GM18858 (cell line): ENCODE measurements at regions not wholly inside any gene's neighbourhood (a gene's known extent, or its start where the extent isn't known, plus 50 kb on each side); places are given as distances from the start of the nearest gene placed in this dataset.

Source experiments
- ATAC-seq: cut with Tn5 transposase; IDR thresholded peaks from one replicate; pipeline ENCODE4 v1.9.1; 2021; ENCODE audit not compliant: unreplicated experiment

DNA sequence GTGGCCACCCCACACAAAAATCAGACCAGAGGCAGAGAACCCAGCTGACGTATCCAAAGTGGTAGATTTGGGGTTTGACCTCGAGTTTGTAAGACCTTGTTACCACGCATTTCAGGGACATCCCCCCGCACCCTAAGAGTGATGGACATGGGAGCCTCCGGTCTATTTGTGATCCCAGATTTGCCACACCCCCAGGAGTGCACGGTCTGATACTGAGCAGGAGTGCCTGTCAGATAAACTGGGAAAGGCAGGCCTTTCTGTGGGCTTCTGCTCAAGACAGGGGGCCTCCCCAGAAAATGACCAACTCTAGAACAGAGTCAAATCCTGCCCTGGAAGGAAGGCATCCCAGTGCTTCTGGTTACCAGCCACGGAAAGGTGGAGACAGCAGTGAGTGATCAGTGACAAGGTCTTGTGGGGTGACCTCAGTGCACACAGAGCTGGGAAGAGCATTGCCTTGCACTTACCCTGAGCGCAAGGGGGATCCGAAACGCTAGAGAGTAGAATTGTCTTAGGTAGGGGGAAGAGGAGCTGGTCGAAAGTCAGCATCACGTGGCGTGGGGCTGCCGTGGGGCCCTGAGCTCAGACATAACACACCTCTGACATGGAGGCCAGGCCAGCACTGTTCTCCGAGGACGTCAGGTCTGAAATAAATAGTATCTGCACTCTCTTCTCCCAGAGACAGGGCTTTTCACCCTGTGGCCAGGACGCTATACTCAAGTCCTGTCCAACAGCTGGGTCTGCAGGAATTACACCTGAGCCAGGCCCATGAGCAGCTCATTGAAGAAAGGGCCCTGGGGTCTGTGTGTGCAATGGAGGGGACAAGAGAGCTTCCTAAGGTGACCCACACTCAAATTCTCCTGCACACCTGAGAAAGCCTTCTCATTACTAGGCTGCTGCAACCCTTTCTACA lies 242.4 kb upstream of the SALL3 start:
- ATAC-seq: no peak

DNA sequence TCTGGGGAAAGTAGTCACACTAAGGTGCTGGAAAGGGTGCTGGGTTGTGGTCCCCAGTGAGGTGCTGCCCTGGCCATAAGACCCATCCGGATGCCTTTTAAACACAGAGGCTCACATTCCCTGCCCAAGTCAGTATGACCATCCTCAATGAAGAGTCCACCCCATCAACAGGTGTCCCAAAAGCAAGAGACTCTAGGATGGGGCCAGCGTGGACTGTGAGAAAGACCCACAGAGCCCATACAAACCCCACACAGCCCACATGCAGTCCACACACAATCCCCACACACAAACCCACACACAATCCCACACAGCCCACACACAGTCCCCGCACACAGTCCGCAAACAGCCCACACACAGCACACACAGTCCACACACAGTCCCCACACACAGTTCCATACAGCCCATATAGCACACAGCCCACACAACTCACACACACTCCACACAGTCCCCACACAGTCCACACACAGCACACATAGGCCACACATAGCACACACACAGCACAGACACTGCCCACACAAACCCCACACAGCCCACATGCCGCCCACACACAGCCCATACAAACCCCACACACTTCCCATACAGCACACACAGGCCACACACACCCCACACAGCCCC lies 241.4 kb upstream of the SALL3 start:
- no peak for ATAC-seq

DNA sequence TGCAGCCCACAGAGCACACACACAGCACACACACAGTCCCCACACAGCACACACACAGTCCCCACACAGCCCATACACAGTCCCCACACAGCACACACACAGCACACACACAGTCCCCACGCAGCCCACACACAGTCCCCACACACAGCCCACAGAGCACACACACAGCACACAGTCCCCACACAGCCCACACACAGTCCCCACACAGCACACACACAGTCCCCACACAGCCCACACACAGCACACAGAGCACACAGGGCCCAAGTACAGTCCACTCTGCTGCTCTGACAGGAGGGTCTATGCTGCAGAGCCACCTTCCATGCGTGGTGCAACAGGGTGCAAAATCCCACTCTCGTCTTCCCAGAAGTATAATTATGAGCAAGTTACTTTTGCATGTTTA lies 240.5 kb upstream of the SALL3 start:
- ATAC-seq: no peak

DNA sequence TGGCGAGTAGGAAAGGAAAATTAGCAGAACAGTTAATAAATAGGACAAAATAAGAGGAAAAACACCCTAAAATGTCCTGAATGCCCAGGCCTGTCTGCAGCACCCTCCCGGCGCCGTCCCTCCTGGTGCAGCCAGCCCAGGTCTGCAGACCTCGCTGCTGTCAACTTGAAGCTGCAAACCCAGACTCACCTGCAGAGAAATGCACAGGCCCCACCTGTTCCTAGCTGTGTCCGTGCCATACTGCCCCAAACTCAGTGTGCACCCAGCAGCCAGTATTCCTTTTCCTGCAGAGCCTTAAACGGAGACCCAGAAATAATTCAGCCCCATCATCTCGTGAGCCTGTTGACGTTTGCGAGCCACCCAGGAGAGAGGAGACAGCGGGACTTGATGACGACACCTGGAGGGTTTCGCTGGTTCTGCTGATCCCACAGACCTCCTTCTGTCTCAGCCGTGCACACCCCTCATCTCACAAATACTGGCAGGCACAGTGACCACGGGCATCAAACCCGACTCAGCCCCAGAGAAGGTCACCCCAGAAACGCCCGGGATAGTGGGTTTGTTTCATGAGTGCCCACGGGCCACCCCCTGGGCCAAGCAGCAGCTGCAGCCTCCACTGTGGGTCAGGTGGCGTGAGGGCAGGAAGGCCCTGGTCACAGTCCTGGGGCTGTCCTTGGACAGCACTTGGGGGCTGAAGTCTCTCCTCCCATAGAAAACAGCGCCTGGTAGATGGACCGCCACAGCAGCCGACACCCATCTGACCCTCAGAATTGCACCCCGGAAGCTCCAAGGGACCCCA lies 239.5 kb upstream of the SALL3 start:
- no peak for ATAC-seq

DNA sequence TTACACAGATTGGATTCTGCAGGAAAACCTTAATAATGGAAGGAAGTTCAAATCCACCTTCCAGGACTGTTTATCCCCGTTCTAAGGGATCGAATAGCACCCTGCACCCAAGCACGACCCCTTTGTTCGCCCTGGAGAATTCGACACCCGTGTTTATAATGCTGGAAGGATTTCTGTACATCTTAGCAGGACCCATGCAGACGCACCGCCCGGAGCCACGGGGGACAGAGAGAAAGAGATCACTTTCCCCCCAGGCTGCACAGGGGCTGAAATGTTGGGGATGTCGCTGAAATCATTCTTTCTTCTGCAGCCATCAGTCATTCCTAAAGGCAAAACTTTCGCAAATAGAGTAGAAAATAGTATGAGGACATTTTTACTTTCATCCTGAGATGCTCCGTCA lies 238.7 kb upstream of the SALL3 start:
- no peak for ATAC-seq

DNA sequence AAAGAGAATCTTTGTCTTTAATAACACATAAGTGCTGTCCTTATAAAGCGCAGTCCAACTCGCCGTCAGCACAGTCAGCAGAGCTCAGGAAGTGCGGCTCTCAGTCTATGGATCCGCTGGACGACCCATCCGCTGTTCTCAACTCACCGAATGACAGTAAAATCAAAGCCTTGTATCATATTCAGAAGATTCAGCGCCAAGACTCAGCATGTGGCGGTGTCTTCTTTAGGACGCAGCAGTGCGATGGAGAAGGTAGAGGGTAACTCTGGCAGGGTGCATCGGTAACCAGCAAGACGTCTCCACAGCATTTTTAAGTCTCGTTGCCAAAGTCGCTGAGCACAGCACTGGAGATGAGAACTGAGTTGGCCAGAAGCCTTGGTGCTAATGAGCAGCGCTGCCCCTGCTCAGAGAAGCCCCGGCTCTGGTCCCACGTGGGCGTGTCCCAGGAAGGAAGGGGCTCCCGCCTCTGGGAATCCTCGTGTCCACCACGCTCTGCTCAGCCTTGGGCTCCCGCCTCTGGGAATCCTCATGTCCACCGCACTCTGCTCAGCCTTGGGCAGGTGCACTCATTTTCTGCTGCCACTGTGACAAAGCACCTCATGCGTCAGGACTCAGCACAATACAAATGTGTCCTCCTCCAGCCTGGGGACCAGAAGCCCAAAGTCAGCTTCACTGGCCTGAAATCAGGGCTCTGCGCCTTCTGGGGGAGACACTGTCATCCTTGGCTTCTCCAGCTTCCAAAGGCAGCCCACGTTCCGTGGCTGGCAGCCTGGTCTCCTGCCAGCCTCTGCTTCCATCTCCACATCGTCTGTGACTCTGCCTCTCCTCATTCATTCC lies 238.0 kb upstream of the SALL3 start:
- no peak for ATAC-seq

DNA sequence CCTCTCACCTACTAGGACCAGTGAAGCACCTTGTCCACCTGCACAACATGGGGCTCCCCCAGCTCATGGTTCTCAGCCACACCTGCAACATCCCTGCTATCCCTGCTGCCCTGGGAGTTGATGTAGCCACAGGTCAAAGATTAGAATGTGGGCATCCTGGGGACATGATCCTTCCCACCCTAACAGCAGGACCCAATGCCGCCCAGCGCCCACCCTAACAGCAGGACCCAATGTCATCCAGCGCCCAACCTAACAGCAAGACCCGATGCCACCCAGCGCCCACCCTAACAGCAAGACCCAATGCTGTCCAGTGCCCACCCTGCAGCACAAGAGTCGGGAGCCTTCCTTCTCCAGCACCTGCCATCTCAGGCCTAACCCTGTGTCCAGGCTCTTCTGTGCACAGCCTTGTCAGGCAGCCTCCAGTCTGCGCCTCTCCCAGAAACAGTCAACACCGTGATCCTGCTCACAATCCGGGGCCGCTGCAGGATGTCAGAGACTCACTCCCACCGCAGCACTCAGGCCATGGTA lies 237.3 kb upstream of the SALL3 start:
- no peak for ATAC-seq

DNA sequence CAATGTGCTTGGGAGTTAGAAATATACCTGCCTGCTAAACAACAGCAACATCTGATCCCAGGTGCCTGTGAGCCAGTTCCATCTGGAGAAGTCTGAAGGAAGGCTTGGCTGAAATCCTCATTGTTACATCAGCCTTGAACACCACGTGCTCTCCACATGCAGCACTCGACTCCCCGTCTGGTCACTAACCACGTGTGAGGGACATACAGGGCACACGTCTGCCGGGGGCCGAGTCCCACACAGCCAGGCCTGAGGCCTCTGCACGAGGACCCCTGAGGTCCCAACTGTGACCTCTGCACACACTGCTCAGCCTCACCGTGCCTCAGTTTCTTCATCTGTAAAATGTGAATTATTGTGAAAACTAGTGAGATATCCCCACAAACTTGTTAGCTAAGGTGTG lies 236.5 kb upstream of the SALL3 start:
- ATAC-seq: no peak

DNA sequence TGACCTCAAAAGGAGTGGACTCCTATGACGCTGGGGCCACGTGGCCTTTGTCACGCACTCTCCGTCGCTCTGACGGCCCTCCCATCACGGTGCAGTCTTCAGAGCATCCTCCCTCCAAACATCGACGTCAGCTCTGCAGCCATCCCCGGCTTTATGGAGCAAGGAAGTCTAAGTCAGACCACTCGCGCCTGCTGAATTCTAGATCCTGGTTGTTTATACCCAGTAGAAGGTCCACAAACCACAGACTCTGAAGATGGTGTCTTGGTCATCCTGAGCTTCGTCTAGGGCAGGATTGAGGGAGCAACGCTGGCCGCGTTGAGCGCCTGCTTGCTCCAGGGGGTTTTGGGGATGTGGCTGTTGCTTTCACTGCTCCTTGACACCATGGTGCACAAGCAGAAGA lies 228.0 kb upstream of the SALL3 start:
- no peak for ATAC-seq

DNA sequence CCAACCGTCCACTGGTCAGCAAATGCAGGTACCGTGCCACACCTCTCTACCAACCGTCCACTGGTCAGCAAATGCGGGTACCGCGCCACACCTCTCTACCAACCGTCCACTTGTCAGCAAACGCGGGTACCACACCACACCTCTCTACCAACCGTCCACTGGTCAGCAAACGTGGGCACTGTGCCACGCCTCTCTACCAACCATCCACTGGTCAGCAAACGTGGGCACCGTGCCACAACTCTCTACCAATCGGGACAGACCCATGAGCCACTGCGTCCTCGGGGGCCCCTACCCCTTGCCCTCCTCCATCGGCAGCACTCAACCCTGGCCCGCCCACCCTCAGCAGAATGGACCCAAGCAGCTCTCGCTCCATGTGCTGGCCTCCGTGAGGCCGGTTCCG lies 226.4 kb upstream of the SALL3 start:
- ATAC-seq: no peak

DNA sequence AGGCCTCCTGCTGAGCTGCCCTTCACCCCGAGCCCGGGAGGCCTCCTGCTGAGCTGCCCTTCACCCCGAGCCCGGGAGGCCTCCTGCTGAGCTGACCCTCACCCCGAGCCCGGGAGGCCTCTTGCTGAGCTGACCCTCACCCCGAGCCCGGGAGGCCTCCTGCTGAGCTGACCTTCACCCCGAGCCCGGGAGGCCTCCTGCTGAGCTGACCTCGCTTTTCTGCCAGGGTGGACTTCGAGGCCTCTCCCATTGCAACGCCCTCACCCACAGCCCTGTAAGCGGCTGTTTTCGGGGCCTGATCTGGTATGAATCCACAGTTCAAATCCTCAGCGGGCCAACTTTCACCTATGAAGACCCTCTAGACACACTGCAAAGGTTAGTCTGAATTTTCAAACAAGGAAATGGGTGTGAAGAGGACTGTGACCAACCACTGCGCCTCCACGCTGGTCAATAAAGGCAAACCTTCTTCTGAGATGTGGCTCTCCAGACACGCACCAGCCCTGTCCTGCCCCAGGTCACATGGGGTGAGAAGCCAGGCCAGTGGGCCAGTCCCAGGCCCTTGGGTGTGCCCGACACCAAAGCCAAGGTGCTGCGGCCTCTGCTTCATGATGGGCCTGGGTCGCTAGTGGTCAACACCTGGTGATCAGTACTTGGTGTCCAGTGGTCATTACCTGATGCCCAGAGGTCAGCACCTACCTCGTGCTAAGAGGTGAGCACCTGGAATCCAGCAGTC lies 225.1 kb upstream of the SALL3 start:
- no peak for ATAC-seq

DNA sequence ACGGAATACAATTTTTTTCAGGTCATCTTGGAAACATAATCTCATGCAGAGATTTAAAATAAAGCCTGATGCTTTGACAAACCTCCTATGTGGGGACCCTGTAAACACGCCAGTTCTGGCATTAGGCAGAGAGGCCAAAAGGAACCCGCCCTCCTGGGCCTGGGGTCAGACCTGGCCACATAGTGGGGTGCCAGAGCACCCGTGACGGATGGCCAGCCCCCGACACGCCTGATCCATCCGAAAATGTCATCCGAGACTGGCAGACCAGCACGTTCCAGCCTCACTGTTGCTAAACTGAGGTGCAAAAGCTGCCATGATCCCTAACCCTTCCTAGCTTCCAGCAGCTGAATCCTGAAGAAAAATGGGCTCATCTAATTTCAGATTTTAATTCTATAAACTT lies 222.6 kb upstream of the SALL3 start:
- ATAC-seq: no peak

DNA sequence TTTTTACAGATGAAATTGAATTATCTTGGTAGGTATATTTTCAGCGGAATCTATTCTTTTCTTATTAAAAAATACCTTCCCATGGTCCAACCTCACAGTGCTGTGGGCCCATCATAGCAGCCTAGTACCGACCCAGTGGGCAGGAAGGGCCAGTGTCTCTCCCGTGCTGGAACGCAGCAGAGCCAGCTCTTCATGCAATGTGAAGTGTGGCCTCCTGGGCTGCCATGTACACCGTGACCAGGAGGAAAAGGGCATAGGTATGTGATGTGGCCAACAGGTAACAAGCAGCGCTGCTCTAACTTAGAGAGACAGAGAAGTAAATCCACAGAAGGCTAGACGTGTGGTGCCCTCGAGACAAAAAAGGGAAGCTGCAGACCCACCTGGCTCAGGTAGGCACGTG lies 221.1 kb upstream of the SALL3 start:
- no peak for ATAC-seq

DNA sequence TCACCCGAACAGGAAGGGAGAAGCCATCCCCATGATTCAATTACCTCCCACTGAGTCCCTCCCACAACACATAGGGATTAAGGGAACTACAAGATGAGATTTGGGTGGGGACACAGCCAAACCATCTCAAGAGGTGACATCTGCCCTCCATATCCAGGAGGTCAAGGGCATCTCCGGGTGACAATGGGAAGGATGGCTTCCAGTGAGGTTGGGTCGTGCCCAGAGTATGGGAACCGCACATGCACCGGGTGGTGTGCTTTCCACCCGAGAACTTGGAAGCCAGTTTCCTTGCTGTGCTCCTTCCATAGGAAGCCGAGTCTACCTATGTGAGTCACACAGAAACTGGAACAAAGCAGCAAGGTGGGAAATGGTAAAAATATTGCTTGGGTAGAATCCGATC lies 216.9 kb upstream of the SALL3 start:
- ATAC-seq: no peak

DNA sequence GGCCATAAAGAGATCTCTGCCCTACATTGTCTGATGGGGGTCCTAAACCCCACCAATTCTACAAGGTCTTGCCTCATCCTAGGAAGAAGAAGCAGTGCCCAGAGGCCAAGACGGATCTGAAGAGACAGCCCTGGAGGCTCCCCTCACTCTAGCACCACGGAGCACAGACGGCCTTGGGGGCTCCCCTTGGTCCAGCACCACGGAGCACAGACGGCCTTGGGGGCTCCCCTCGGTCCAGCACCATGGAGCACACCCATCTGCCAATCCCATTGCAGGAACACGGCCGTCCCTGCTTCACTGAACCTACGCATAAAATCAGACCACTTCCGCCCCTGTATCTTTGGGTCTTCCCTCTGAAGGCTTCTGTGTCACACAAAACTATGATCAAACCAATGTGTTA lies 215.1 kb upstream of the SALL3 start:
- no peak for ATAC-seq

DNA sequence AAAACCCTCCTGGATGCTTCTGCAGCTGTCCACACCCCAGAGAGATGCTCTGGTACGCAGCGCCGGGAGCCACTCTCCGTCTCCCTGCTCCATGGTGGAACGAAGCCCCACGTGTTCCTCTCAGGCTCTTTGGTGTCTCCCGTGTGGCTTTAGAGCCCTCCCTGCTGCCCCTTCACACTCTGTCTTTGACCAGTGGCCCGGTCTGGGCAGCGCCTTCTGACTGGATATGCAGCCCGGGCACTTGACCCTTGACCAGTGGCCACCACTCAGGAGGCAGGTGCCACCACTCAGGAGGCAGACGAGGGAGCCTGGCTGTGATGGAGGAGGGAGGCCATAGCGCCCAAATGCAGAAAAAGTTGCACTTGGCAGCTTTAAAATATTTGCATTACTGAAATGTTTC lies 214.5 kb upstream of the SALL3 start:
- no peak for ATAC-seq

DNA sequence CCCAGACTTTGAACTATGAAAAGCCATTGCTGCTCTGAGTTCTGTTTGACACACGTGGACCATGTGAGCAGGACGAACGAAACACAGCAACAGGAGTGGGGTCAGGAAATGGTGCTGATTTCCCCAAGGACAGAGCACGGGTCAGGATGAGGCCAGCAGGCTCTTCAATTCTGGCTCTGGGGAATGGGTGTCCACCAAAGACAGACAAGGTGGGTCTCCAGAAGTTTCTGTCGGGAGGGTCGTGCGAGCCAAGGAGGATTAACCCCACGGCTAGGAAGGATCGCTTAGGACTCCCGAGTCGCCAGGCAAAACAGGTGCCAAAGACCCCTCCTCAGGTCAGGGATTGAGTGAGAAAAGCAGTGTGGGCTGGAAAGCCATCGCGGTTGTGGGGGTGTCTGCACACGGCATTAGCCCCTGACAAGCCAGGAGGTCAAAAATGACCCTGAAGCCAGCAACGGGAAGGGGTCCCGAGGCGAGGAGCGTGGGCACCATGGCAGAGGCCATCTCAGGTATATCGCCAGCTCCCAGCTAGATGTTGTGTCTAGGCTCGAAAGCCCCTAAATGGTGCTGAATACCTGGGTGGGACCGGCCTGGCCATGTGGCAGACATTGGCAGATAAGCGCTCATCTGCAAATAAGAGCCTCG lies 213.9 kb upstream of the SALL3 start:
- ATAC-seq: no peak

DNA sequence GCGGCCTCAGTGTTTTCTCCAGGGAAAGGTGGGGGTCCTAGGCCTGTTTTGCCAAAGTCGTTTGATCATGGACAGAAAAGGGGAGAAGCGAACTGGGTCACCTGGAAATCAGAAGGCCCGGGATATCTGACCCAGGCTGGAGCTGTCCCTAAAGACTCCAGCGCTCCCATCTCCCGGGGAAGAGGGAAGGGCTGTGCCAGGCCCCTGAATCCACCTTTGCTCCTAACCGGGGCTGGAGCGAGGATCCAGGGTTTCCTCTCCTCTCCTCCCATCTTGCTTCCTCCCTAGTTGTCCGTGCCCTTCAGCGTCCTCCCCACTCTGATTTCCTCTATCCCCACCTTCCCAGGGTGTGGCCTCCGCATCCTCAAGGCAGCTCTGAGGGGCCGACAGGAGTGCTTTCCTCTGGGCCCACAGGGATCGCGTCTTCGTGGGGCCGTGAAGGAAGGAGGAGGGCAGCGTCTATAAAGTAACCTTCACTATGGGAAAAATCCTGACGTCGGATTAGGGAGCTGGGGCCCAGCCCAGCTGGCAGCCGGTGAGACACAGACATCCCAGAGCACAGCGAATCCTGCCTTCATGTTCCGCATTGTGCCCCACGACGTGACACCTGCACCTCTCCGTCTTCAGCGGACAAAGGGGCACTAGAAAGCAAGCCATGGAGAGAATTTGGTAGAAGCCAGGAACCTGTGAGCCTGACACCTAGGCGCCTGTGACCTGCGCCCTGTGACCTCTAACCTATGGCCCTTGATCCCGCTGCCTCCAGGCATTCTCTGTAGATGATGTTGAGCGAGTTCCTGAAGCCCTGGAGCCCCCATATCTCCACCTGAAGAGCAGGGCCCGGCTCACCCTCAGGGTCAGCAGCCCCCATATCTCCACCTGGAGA lies 212.7 kb upstream of the SALL3 start:
- ATAC-seq: no peak

DNA sequence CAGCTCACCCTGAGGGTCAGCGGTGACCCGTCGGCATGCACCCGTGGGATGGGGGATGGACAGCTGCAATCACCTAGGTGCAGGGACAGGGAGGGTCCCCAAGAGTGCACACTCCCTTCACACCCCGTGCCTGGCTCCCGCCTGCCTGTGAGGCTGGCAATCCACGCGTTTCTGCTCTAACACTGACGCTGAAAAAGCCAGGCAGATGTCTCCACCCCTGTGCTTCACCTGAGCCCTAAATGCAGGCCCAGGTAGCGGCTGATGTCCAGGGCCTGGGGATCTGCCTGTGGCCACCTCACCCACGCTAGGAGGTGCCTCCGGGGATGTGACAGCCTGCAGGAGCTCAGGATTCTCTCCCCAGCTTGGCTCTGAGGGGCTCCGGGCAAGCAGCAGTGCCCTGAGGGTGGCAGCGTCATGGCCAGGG lies 212.0 kb upstream of the SALL3 start:
- no peak for ATAC-seq
